ENCODE measurements at regions not wholly inside any gene's neighbourhood (a gene's known extent, or its start where the extent isn't known, plus 50 kb on each side); places are given as distances from the start of the nearest gene placed in this dataset.

DNA sequence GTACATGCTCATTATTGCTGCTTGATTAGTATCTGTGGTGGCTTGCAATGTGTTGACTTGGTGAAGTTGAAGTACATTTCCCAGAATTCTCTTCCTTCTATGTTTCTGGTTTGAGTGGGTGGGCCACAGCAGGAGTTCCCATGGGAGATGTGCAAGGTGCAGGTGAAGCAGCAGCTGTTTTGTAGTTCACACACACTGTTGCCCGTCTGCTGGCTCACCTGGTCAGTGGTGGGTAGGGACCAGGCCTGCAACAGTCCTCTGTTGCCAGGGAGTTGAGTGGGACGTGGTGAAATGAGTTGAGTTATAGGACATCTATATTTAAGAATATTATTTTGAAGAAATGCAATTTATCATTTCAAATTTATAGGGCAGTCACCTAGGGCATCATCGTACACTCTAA lies 417.4 kb downstream of the TMEM135 start:
- TF ChIP-seq, protein P1, sequence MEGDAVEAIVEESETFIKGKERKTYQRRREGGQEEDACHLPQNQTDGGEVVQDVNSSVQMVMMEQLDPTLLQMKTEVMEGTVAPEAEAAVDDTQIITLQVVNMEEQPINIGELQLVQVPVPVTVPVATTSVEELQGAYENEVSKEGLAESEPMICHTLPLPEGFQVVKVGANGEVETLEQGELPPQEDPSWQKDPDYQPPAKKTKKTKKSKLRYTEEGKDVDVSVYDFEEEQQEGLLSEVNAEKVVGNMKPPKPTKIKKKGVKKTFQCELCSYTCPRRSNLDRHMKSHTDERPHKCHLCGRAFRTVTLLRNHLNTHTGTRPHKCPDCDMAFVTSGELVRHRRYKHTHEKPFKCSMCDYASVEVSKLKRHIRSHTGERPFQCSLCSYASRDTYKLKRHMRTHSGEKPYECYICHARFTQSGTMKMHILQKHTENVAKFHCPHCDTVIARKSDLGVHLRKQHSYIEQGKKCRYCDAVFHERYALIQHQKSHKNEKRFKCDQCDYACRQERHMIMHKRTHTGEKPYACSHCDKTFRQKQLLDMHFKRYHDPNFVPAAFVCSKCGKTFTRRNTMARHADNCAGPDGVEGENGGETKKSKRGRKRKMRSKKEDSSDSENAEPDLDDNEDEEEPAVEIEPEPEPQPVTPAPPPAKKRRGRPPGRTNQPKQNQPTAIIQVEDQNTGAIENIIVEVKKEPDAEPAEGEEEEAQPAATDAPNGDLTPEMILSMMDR (IDR thresholded peaks at IDR 0.05; ENCODE audit: low read length) = no peak
- TF ChIP-seq EZH2 (optimal IDR thresholded peaks at IDR 0.05; ENCODE audit: low read depth, low read length) = no peak

All from MM.1S (cell line).